Natural killer cell treated with Interleukin-12 subunit alpha and Interleukin-12 subunit beta and Interleukin-15 and Interleukin-18, amount 100 ng/mL, for 72 hours (primary cell): ENCODE measurements at regions not wholly inside any gene's neighbourhood (a gene's known extent, or its start where the extent isn't known, plus 50 kb on each side); places are given as distances from the start of the nearest gene placed in this dataset.

Source experiments
- ATAC-seq, 2 donors: fragments of 150-1000 bp; cut with Tn5 transposase in 1 of 2; sonication (Bioruptor Pico), chemical (Tn5 transposase) in 1 of 2; 2 replicates each; pipeline ENCODE4 v1.10.0; 2021
- DNase-seq: peaks from one replicate; pipeline ENCODE4 v3.0.0; 2022; ENCODE audit warnings: low spot score
- H3K27ac Mint-ChIP-seq, 2 donors: 1 replicate in 1 of 2; 2 replicates in 1 of 2; pipeline ENCODE4 v1.8.0; 2022; ENCODE audit warnings: mixed read lengths in 2 of 2, mild to moderate bottlenecking in 1 of 2, moderate library complexity in 1 of 2
- H3K27me3 Mint-ChIP-seq, 2 donors: 1 replicate in 1 of 2; 2 replicates in 1 of 2; pipeline ENCODE4 v1.8.0; 2022; ENCODE audit warnings: mixed read lengths in 2 of 2
- H3K36me3 Mint-ChIP-seq: one replicate; pipeline ENCODE4 v1.8.0; 2022; ENCODE audit warnings: mixed read lengths
- H3K4me1 Mint-ChIP-seq, 2 donors: 1 replicate in 1 of 2; 2 replicates in 1 of 2; pipeline ENCODE4 v1.8.0; 2022; ENCODE audit warnings: low read depth in 2 of 2, mixed read lengths in 2 of 2, mild to moderate bottlenecking in 1 of 2
- H3K4me3 Mint-ChIP-seq: one replicate; pipeline ENCODE4 v1.8.0; 2022; ENCODE audit warnings: mixed read lengths
- H3K9me3 Mint-ChIP-seq: 2 replicates; pipeline ENCODE4 v1.8.0; 2022; ENCODE audit warnings: mixed read lengths

GRCh38 chr2:211237586-211238275 lies 681.3 kb downstream of the CPS1 start:
- DNase-seq (no peak), ATAC-seq (no peak)
- Mint-ChIP-seq H3K4me3 (no peak overlapping the region), H3K4me1 (no peaks in the 10 kb centered on the region), H3K27me3 (no peaks in the 10 kb centered on the region), H3K9me3 (peaks cover 12% of the 10 kb centered on the region), H3K27ac (no peak overlapping the region), H3K36me3 (no peaks in the 10 kb centered on the region)

GRCh38 chr2:211241891-211242290 lies 685.5 kb downstream of the CPS1 start:
- ATAC-seq = no peak
- H3K4me1 Mint-ChIP-seq = no peaks in the 10 kb centered on the region

GRCh38 chr2:211247751-211248150 lies 691.4 kb downstream of the CPS1 start:
- ATAC-seq (no peak), DNase-seq (no peak)
- no peaks in the 10 kb centered on the region for H3K36me3 Mint-ChIP-seq
- peaks cover 17% of the 10 kb centered on the region for H3K9me3 Mint-ChIP-seq
- no peaks in the 10 kb centered on the region for H3K4me1 Mint-ChIP-seq
- H3K27me3 Mint-ChIP-seq = no peaks in the 10 kb centered on the region
- H3K27ac Mint-ChIP-seq = no peak overlapping the region
- H3K4me3 Mint-ChIP-seq = no peak overlapping the region

More at GRCh38 chr2:211241891-211242290, 685.5 kb downstream of the CPS1 start:
- peaks cover 12% of the 10 kb centered on the region for H3K9me3 Mint-ChIP-seq
- H3K27me3 Mint-ChIP-seq = no peaks in the 10 kb centered on the region
- no peak overlapping the region for H3K4me3 Mint-ChIP-seq
- DNase-seq = no peak
- no peak overlapping the region for H3K27ac Mint-ChIP-seq
- no peaks in the 10 kb centered on the region for H3K36me3 Mint-ChIP-seq

GRCh38 chr2:211248841-211249240 lies 692.4 kb downstream of the CPS1 start:
- Mint-ChIP-seq H3K36me3 (no peaks in the 10 kb centered on the region), H3K27me3 (no peaks in the 10 kb centered on the region), H3K4me1 (no peaks in the 10 kb centered on the region), H3K9me3 (peaks cover 16% of the 10 kb centered on the region), H3K27ac (no peak overlapping the region), H3K4me3 (no peak overlapping the region)
- ATAC-seq (no peak), DNase-seq (no peak)

GRCh38 chr2:211251016-211251415 lies 694.6 kb downstream of the CPS1 start:
- ATAC-seq = no peak
- H3K9me3 Mint-ChIP-seq = peaks cover 14% of the 10 kb centered on the region
- H3K4me3 Mint-ChIP-seq = no peak overlapping the region
- DNase-seq = no peak
- no peaks in the 10 kb centered on the region for H3K27me3 Mint-ChIP-seq
- H3K4me1 Mint-ChIP-seq = no peaks in the 10 kb centered on the region
- H3K27ac Mint-ChIP-seq = no peak overlapping the region
- no peaks in the 10 kb centered on the region for H3K36me3 Mint-ChIP-seq

GRCh38 chr2:211258646-211259335 lies 702.4 kb downstream of the CPS1 start:
- Mint-ChIP-seq H3K4me3 (no peak overlapping the region), H3K27me3 (no peaks in the 10 kb centered on the region), H3K36me3 (peaks cover 8% of the 10 kb centered on the region), H3K9me3 (peaks cover 17% of the 10 kb centered on the region), H3K27ac (no peak overlapping the region), H3K4me1 (no peaks in the 10 kb centered on the region)
- ATAC-seq (no peak), DNase-seq (no peak)

- Mint-ChIP-seq H3K4me3 (no peak overlapping the region), H3K4me1 (no peaks in the 10 kb centered on the region), H3K27ac (no peak overlapping the region), H3K27me3 (no peaks in the 10 kb centered on the region), H3K9me3 (peaks cover 17% of the 10 kb centered on the region), H3K36me3 (peaks cover 8% of the 10 kb centered on the region)
- ATAC-seq = no peak
- DNase-seq = no peak
Observed at GRCh38 chr2:211259831-211260476, 703.6 kb downstream of the CPS1 start.

- no peak overlapping the region for H3K27ac Mint-ChIP-seq
- DNase-seq (no peak), ATAC-seq (no peak)
- H3K4me1 Mint-ChIP-seq = no peaks in the 10 kb centered on the region
- H3K4me3 Mint-ChIP-seq = no peak overlapping the region
- H3K9me3 Mint-ChIP-seq = peaks cover 19% of the 10 kb centered on the region
- no peaks in the 10 kb centered on the region for H3K27me3 Mint-ChIP-seq
- peaks cover 5% of the 10 kb centered on the region for H3K36me3 Mint-ChIP-seq
Observed at GRCh38 chr2:211270257-211270656, 713.9 kb downstream of the CPS1 start.

- Mint-ChIP-seq H3K4me3 (no peak overlapping the region), H3K27me3 (no peaks in the 10 kb centered on the region), H3K4me1 (no peaks in the 10 kb centered on the region), H3K27ac (no peak overlapping the region), H3K9me3 (peaks cover 23% of the 10 kb centered on the region), H3K36me3 (no peaks in the 10 kb centered on the region)
- no peak for ATAC-seq
- DNase-seq = no peak
Observed at GRCh38 chr2:211281430-211282073, 725.2 kb downstream of the CPS1 start.

- peaks cover 12% of the 10 kb centered on the region for H3K9me3 Mint-ChIP-seq
- no peaks in the 10 kb centered on the region for H3K4me1 Mint-ChIP-seq
- ATAC-seq (no peak), DNase-seq (no peak)
- no peak overlapping the region for H3K27ac Mint-ChIP-seq
- no peak overlapping the region for H3K4me3 Mint-ChIP-seq
- H3K36me3 Mint-ChIP-seq = no peaks in the 10 kb centered on the region
- no peaks in the 10 kb centered on the region for H3K27me3 Mint-ChIP-seq
Observed at GRCh38 chr2:211302676-211303075, 746.3 kb downstream of the CPS1 start.

- Mint-ChIP-seq H3K4me3 (no peak overlapping the region), H3K36me3 (no peaks in the 10 kb centered on the region), H3K9me3 (peaks cover 17% of the 10 kb centered on the region), H3K27ac (no peak overlapping the region), H3K4me1 (no peaks in the 10 kb centered on the region), H3K27me3 (no peaks in the 10 kb centered on the region)
- no peak for DNase-seq
- ATAC-seq = no peak
Observed at GRCh38 chr2:211306929-211307328, 750.5 kb downstream of the CPS1 start.
